ENCODE measurements at regions not wholly inside any gene's neighbourhood (a gene's known extent, or its start where the extent isn't known, plus 50 kb on each side); places are given as distances from the start of the nearest gene placed in this dataset.
"Not testable (repeated sequence)": the region's sequence is repeated elsewhere in the genome, so short reads cannot be mapped to it uniquely, and the experiment has no call there.

DNA sequence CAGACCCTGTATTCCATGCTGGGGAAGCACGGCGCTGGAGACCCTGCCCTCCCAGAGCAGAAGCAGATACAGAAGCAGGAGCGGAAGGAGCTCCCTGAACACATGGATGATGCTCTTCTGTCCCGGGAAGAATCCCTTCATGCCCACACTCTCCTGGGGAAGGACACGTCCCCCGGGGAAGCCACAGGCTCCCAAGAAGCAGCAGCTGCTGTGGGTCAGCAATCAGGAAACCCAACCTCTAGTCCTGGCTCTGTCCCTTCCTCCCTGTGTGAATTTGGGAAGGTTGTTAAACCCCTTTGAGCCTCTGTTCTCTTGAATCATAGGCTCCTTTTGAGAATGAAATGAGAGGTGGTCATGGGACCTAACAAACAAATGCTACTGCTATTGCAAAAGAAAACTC lies 176.2 kb upstream of the TPM1 start:
- no peak overlapping the region for H3K27ac Mint-ChIP-seq (ENCODE audit: unreplicated experiment)
- H3K4me3 Mint-ChIP-seq (ENCODE audit: unreplicated experiment), result no peak overlapping the region
- DNase-seq (ENCODE audit: low spot score), result no peak
- TF ChIP-seq, protein P1, sequence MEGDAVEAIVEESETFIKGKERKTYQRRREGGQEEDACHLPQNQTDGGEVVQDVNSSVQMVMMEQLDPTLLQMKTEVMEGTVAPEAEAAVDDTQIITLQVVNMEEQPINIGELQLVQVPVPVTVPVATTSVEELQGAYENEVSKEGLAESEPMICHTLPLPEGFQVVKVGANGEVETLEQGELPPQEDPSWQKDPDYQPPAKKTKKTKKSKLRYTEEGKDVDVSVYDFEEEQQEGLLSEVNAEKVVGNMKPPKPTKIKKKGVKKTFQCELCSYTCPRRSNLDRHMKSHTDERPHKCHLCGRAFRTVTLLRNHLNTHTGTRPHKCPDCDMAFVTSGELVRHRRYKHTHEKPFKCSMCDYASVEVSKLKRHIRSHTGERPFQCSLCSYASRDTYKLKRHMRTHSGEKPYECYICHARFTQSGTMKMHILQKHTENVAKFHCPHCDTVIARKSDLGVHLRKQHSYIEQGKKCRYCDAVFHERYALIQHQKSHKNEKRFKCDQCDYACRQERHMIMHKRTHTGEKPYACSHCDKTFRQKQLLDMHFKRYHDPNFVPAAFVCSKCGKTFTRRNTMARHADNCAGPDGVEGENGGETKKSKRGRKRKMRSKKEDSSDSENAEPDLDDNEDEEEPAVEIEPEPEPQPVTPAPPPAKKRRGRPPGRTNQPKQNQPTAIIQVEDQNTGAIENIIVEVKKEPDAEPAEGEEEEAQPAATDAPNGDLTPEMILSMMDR (IDR thresholded peaks at IDR 0.05), result no peak
- peaks cover 6% of the 10 kb centered on the region for H3K4me1 Mint-ChIP-seq (ENCODE audit: low read depth)
- H3K27me3 Mint-ChIP-seq (ENCODE audit: low read depth), result no peaks in the 10 kb centered on the region
- peaks cover 7% of the 10 kb centered on the region for H3K36me3 Mint-ChIP-seq (ENCODE audit: low read depth)
- peaks cover 20% of the 10 kb centered on the region for H3K9me3 Mint-ChIP-seq (ENCODE audit: low read depth)

DNA sequence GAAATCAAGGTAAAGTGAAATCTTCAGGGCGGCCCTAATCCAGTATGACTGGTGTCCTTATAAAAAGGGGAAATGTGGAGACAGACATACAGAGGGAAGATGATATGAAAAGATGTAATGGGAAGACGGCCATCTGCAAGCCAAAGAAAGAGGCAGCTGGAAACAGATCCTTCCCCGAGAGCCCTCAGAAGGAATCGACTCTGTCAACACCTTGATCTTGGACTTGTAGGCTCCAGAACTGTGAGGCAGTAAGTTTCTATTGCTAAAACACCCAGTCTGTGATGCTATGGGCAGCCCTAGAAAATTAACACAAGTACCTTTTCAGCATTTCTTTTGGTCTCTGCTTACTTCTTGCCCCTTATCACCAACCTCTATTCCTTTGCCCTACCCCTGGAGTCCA lies 174.7 kb upstream of the TPM1 start:
- Mint-ChIP-seq H3K4me3 (ENCODE audit: unreplicated experiment) (no peak overlapping the region), H3K4me1 (ENCODE audit: low read depth) (peaks cover 3% of the 10 kb centered on the region), H3K27me3 (ENCODE audit: low read depth) (no peaks in the 10 kb centered on the region), H3K27ac (ENCODE audit: unreplicated experiment) (no peak overlapping the region), H3K36me3 (ENCODE audit: low read depth) (peaks cover 6% of the 10 kb centered on the region), H3K9me3 (ENCODE audit: low read depth) (peaks cover 11% of the 10 kb centered on the region)
- DNase-seq (ENCODE audit: low spot score), result no peak
- TF ChIP-seq, protein P1 (IDR thresholded peaks at IDR 0.05), result no peak

DNA sequence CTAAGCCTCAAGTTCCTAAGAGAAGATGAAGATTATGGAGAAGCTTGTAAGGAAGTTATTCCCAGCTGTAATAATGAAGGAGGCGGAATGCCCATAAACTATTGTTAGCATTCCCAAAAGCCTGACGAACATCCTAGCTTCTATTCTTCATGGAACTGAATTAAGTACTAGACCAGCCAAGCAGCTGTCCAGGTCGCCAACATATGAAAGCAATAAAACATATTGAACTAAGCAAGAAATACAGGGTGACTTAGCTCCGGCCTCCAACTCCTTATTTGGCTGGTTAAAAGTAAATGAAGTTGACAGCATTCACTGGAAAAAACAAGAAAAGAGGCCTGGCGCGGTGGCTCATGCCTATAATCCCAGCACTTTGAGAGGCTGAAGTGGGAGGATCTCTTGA lies 174.0 kb upstream of the TPM1 start:
- Mint-ChIP-seq H3K36me3 (ENCODE audit: low read depth) (peaks cover 2% of the 10 kb centered on the region), H3K9me3 (ENCODE audit: low read depth) (peaks cover 7% of the 10 kb centered on the region), H3K4me3 (ENCODE audit: unreplicated experiment) (no peak overlapping the region), H3K27ac (ENCODE audit: unreplicated experiment) (no peak overlapping the region), H3K4me1 (ENCODE audit: low read depth) (peaks cover 4% of the 10 kb centered on the region), H3K27me3 (ENCODE audit: low read depth) (no peaks in the 10 kb centered on the region)
- DNase-seq (ENCODE audit: low spot score), result no peak
- TF ChIP-seq, protein P1 (IDR thresholded peaks at IDR 0.05), result no peak

DNA sequence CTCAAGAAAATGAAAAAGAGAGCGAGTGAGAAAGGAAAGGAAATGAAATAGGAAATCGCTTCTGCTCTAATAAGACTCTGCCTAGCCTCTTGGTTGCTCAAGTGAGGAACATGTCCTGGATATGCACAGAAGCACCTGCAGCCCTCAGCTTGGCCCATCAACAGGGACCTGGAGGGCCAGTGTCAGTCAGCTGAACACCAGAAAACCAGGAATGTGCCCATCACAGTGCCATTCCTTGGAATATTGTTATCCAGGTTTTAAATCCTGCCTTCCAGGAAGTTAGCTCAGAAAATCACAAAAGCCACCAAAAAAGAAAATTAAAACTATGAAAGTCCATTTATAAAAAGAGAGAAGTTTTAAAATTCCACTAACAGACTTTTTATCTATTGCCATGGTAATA lies 173.4 kb upstream of the TPM1 start:
- Mint-ChIP-seq H3K4me1 (ENCODE audit: low read depth) (peaks cover 10% of the 10 kb centered on the region), H3K36me3 (ENCODE audit: low read depth) (peaks cover 2% of the 10 kb centered on the region), H3K4me3 (ENCODE audit: unreplicated experiment) (no peak overlapping the region), H3K27ac (ENCODE audit: unreplicated experiment) (no peak overlapping the region), H3K9me3 (ENCODE audit: low read depth) (peaks cover 7% of the 10 kb centered on the region), H3K27me3 (ENCODE audit: low read depth) (no peaks in the 10 kb centered on the region)
- TF ChIP-seq, protein P1 (IDR thresholded peaks at IDR 0.05), result no peak
- no peak for DNase-seq (ENCODE audit: low spot score)

DNA sequence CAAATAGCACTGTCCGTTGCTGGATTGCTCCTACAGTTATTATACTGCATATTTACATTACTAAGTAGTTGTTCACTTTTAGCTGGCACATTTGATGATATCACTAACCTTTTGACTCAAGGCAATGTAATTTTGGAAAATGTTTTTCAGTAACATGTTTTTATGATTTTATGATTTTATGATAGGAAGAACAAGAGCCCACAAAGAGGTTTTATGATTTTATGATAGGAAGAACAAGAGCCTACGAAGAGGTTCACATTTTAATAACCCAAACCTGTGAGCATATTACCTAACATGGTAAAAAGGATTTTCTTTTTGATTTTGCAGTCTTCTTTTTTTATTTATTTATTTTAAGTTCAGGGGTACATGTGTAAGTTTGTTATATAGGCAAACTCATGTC lies 172.3 kb upstream of the TPM1 start:
- H3K27ac Mint-ChIP-seq (ENCODE audit: unreplicated experiment), result no peak overlapping the region
- H3K4me1 Mint-ChIP-seq (ENCODE audit: low read depth), result peaks cover 13% of the 10 kb centered on the region
- no peak overlapping the region for H3K4me3 Mint-ChIP-seq (ENCODE audit: unreplicated experiment)
- H3K9me3 Mint-ChIP-seq (ENCODE audit: low read depth), result peaks cover 7% of the 10 kb centered on the region
- peaks cover 2% of the 10 kb centered on the region for H3K36me3 Mint-ChIP-seq (ENCODE audit: low read depth)
- no peaks in the 10 kb centered on the region for H3K27me3 Mint-ChIP-seq (ENCODE audit: low read depth)
- DNase-seq (ENCODE audit: low spot score), result no peak
- TF ChIP-seq, protein P1 (IDR thresholded peaks at IDR 0.05), result no peak

DNA sequence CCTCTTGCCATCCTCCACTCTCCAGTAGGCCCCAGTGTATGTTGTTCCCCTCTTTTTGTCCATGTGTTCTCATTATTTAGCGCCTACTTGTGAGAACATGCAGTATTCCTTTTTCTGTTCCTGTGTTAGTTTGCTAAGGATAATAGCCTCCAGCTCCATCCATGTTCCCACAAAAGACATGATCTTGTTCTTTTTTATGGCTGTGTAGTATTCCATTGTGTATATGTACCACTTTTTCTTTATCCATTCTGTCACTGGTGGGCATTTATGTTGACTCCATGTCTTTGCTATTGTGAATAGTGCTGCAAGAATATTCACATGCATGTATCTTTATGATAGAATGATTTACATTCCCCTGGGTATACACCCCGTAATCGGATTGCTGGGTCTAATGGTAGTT lies 171.8 kb upstream of the TPM1 start:
- H3K4me3 Mint-ChIP-seq (ENCODE audit: unreplicated experiment); H3K9me3 Mint-ChIP-seq (ENCODE audit: low read depth); H3K27me3 Mint-ChIP-seq (ENCODE audit: low read depth); DNase-seq (ENCODE audit: low spot score); H3K36me3 Mint-ChIP-seq (ENCODE audit: low read depth); H3K27ac Mint-ChIP-seq (ENCODE audit: unreplicated experiment): not testable (repeated sequence)
- peaks cover 18% of the 10 kb centered on the region for H3K4me1 Mint-ChIP-seq (ENCODE audit: low read depth)

Data from chondrocyte (in vitro differentiated cells).